HCT116 (cell line): ENCODE measurements at regions not wholly inside any gene's neighbourhood (a gene's known extent, or its start where the extent isn't known, plus 50 kb on each side); places are given as distances from the start of the nearest gene placed in this dataset.

Source experiments
- ATAC-seq: fragments of 200-7000 bp; cut with Tn5 transposase; 2 replicates; pipeline ENCODE4 v1.9.1; 2020; ENCODE audit warnings: mild to moderate bottlenecking, moderate library complexity
- BruUV-seq: library from RNA; stranded (reverse); fragments of 400-500 nt; replicated peaks from 2 replicates; lab custom pipeline; 2021; lab: Mats Ljungman, UMichigan
- CTCF ChIA-PET: fragments of 300-600 bp; sonication (Branson Sonifier 250); formaldehyde crosslinking; loops from one replicate; lab custom pipeline; 2021; ENCODE audit warnings: antibody characterized with exemption; lab: Charles Lee
- POLR2A ChIA-PET: fragments of 300-600, 350-600 bp; sonication (Branson Sonifier 250); formaldehyde crosslinking; loops from one replicate; lab custom pipeline; 2021; ENCODE audit warnings: antibody characterized with exemption; lab: Charles Lee
- RAD21 ChIA-PET, 2 experiments: fragments of 300-600 bp; sonication (Branson Sonifier 250); formaldehyde crosslinking; loops; one replicate each; lab custom pipeline; 2023; ENCODE audit warnings: low total read pairs in 2 of 2; ENCODE audit not compliant: uncharacterized antibody in 2 of 2, unreplicated experiment in 2 of 2, low non-redundant PET in 1 of 2; lab: Charles Lee
- DNase-seq: peaks from one replicate; pipeline ENCODE4 v3.0.0-alpha.2; 2010; ENCODE audit warnings: low read depth, low spot score
- H2AFZ ChIP-seq: fragments of 200-600 bp; shearing (Covaris generic), sonication (generic); 2 replicates; pipeline ENCODE4 v1.6.1; 2017; ENCODE audit warnings: low read depth, mixed run types, mixed read lengths, antibody characterized with exemption, low read length; ENCODE audit not compliant: poor library complexity, severe bottlenecking
- H3K27ac ChIP-seq: 2 replicates; pipeline ENCODE4 v1.5.1; 2012; ENCODE audit warnings: low read depth, low read length
- H3K27me3 ChIP-seq: fragments of 200-600 bp; sonication (generic); 2 replicates; pipeline ENCODE4 v1.6.1; 2016; ENCODE audit warnings: mixed run types, low read length, mixed read lengths; ENCODE audit not compliant: insufficient read depth
- H3K36me3 ChIP-seq, 2 experiments: fragments of 200-500 bp in 1 of 2; fragments of 200-600 bp in 1 of 2; sonication (Bioruptor generic) in 1 of 2; sonication (generic) in 1 of 2; 2 replicates each; pipeline versions ENCODE4 v1.5.1 to v1.6.1; 2014 to 2016; ENCODE audit warnings: low read length in 2 of 2, inconsistent platforms in 1 of 2, mixed read lengths in 1 of 2, mixed run types in 1 of 2; ENCODE audit not compliant: insufficient read depth in 2 of 2, control insufficient read depth in 1 of 2
- H3K4me1 ChIP-seq, 2 experiments: fragments of 200-600 bp in 1 of 2; sonication (generic) in 1 of 2; 2 replicates each; pipeline versions ENCODE4 v1.5.1 to v1.6.1; 2012 to 2017; ENCODE audit warnings: low read length in 2 of 2, inconsistent platforms in 1 of 2, mild to moderate bottlenecking in 1 of 2, mixed read lengths in 1 of 2, mixed run types in 1 of 2, moderate library complexity in 1 of 2; ENCODE audit not compliant: insufficient read depth in 2 of 2, control insufficient read depth in 1 of 2
- H3K4me2 ChIP-seq: fragments of 200-600 bp; sonication (generic); 2 replicates; pipeline ENCODE4 v1.6.1; 2017; ENCODE audit warnings: mixed run types, low read length, mixed read lengths
- H3K4me3 ChIP-seq, 2 experiments: fragments of 200-600 bp in 1 of 2; sonication (generic) in 1 of 2; replicated peaks in 1 of 2; 2 replicates each; pipeline ENCODE4 v1.5.1; 2011 to 2016; ENCODE audit warnings: low read length in 2 of 2, control low read depth in 1 of 2, low read depth in 1 of 2, mild to moderate bottlenecking in 1 of 2, mixed read lengths in 1 of 2, mixed run types in 1 of 2
- H3K79me2 ChIP-seq: fragments of 200-600 bp; sonication (generic); 2 replicates; pipeline ENCODE4 v1.6.1; 2017; ENCODE audit warnings: mild to moderate bottlenecking, mixed run types, low read length, moderate library complexity, mixed read lengths; ENCODE audit not compliant: insufficient read depth
- H3K9ac ChIP-seq: fragments of 200-600 bp; sonication (generic); 2 replicates; pipeline ENCODE4 v1.6.1; 2016; ENCODE audit warnings: low read length, mixed read lengths
- H3K9me2 ChIP-seq: fragments of 200-600 bp; sonication (generic), shearing (Covaris generic); 2 replicates; pipeline ENCODE4 v1.6.1; 2017; ENCODE audit warnings: mixed run types, mild to moderate bottlenecking, moderate library complexity; ENCODE audit not compliant: insufficient read depth
- H3K9me3 ChIP-seq, 2 experiments: fragments of 200-500 bp in 1 of 2; fragments of 200-600 bp in 1 of 2; sonication (Bioruptor generic) in 1 of 2; sonication (generic) in 1 of 2; 2 replicates each; pipeline ENCODE4 v1.6.1; 2014 to 2017; ENCODE audit warnings: low read length in 2 of 2, mixed read lengths in 2 of 2, inconsistent platforms in 1 of 2, low read depth in 1 of 2, mild to moderate bottlenecking in 1 of 2, mixed run types in 1 of 2, moderate library complexity in 1 of 2; ENCODE audit not compliant: control insufficient read depth in 1 of 2, insufficient read depth in 1 of 2
- H4K20me1 ChIP-seq: fragments of 200-600 bp; sonication (generic), shearing (Covaris generic); 2 replicates; pipeline ENCODE4 v1.6.1; 2017; ENCODE audit warnings: mixed run types, mild to moderate bottlenecking, moderate library complexity; ENCODE audit not compliant: insufficient read depth
- ATF3 ChIP-seq: IDR thresholded peaks from 2 replicates; pipeline ENCODE4 v1.6.1; 2012
- CEBPB ChIP-seq: IDR thresholded peaks from 2 replicates; pipeline ENCODE4 v1.6.1; 2012; ENCODE audit warnings: low read depth
- CTCF ChIP-seq, 3 experiments: fragments of 200-600 bp in 1 of 3; sonication (generic) in 1 of 3; IDR thresholded peaks in 2 of 3; conservative IDR thresholded peaks in 1 of 3; 2 replicates each; pipeline ENCODE4 v1.5.1; 2012 to 2017; ENCODE audit warnings: low read depth in 2 of 3, low read length in 2 of 3, antibody characterized with exemption in 1 of 3, borderline replicate concordance in 1 of 3, control low read depth in 1 of 3, mild to moderate bottlenecking in 1 of 3, mixed read lengths in 1 of 3, mixed run types in 1 of 3, moderate library complexity in 1 of 3; ENCODE audit not compliant: insufficient read depth in 1 of 3
- FOSL1 ChIP-seq: IDR thresholded peaks from 2 replicates; pipeline ENCODE4 v1.6.1; 2012; ENCODE audit warnings: low read depth
- POLR2A ChIP-seq: IDR thresholded peaks from 2 replicates; pipeline ENCODE4 v1.7.0; 2011; ENCODE audit warnings: borderline replicate concordance; ENCODE audit not compliant: insufficient read depth, insufficient read length; ENCODE audit errors: extremely low read depth
- POLR2AphosphoS5 ChIP-seq: IDR thresholded peaks from 2 replicates; pipeline ENCODE4 v1.6.1; 2011; ENCODE audit warnings: mild to moderate bottlenecking, low read depth, low read length, moderate library complexity
- RAD21 ChIP-seq: IDR thresholded peaks from 2 replicates; pipeline ENCODE4 v1.6.1; 2012; ENCODE audit warnings: low read depth, mild to moderate bottlenecking
- SP1 ChIP-seq: IDR thresholded peaks from 2 replicates; pipeline ENCODE4 v1.6.1; 2012; ENCODE audit warnings: low read depth
- ZBTB33 ChIP-seq: IDR thresholded peaks from 2 replicates; pipeline ENCODE4 v1.6.1; 2011; ENCODE audit warnings: mild to moderate bottlenecking, low read length, moderate library complexity; ENCODE audit not compliant: insufficient replicate concordance; ENCODE audit errors: extremely low read depth
- ZNF274 ChIP-seq: fragments of 200-500 bp; sonication (Bioruptor generic); IDR thresholded peaks from 2 replicates; pipeline ENCODE4 v1.6.1; 2014; ENCODE audit warnings: mild to moderate bottlenecking, low read depth, low read length, inconsistent platforms
- intact Hi-C: fragments of 100-400 bp; cut with micrococcal nuclease; formaldehyde crosslinking; loops from 2 replicates; pipeline ENCODE4 v1.10.0; 2022

- TF ChIP-seq ZBTB33, result no peak
- TF ChIP-seq FOSL1, result no peak
- no peak for TF ChIP-seq POLR2AphosphoS5
- TF ChIP-seq ATF3, result no peak
- no peak for TF ChIP-seq POLR2A
- no peak for TF ChIP-seq CEBPB
- TF ChIP-seq, all 23 proteins: peak for 0
These were observed 320.2 kb upstream of the MME start (continued) for GRCh38 chr3:154759966-154760365.

GRCh38 chr3:154758109-154758868 is 321.8 kb upstream of the MME start:
- Histone ChIP-seq H2AFZ (peak overlapping the region; percentile 87), H3K4me3 (no peak overlapping the region), H3K79me2 (no peaks in the 10 kb centered on the region), H3K4me1 (no peaks in the 10 kb centered on the region), H3K4me2 (no peak overlapping the region), H4K20me1 (no peaks in the 10 kb centered on the region), H3K9me2 (no peaks in the 10 kb centered on the region), H3K27ac (no peak overlapping the region), H3K27me3 (no peaks in the 10 kb centered on the region), H3K9me3 (no peaks in the 10 kb centered on the region), H3K9ac (no peak overlapping the region), H3K36me3 (no peaks in the 10 kb centered on the region)
- intact Hi-C loops, result loop anchor here (1.0 to 5.0 kb wide), 2 partner anchors 565 to 944 kb away; no protein-coding TSS in a partner anchor
- ATAC-seq (peak; percentile 53; the same call in 1 of the 2 replicates), DNase-seq (no peak)
- CTCF ChIA-PET, result interaction anchor here (1.0 to 1.4 kb wide), 5 partner anchors 423 to 944 kb away, joined by 3 to 4 read pairs (median 3); no protein-coding TSS in a partner anchor
- no peak for TF ChIP-seq POLR2AphosphoS5
- no peak for TF ChIP-seq ZNF274
- peak; percentile 62 for TF ChIP-seq RAD21
- TF ChIP-seq FOSL1, result no peak
- TF ChIP-seq CTCF (IDR thresholded peaks at IDR 0.05 in 2 of 3, conservative IDR thresholded peaks at IDR 0.05 in 1 of 3; ENCODE audit: borderline replicate concordance in 1 of 3, insufficient read depth in 1 of 3, low read depth in 2 of 3, low read length in 2 of 3), result peak; percentile 35 to 54 (median 48)
- TF ChIP-seq SP1, result no peak
- RAD21 ChIA-PET, result no interaction called here
- POLR2A ChIA-PET, result no interaction called here
- BruUV-seq, result no TSS peak
